ENCODE measurements at regions not wholly inside any gene's neighbourhood (a gene's known extent, or its start where the extent isn't known, plus 50 kb on each side); places are given as distances from the start of the nearest gene placed in this dataset.

DNA sequence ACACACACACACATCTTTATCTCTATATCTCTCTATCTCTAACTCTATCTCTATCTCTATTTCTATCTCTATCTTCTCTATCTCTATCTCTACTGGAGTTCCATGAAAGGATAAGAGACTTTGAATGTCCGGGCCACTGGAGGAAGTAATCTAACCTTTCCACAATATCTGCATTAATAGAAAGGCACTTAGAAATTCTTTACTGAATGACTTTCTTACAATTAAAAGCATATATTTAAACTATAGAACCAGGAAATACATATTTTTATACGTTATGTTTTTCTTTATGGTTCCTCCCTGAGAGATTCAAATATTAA lies 234.9 kb downstream of the TRIB2 start:
- no peak for DNase-seq
- Mint-ChIP-seq H3K36me3 (ENCODE audit: low read depth) (no peaks in the 10 kb centered on the region), H3K4me3 (no peak overlapping the region), H3K27me3 (peaks cover 42% of the 10 kb centered on the region), H3K9me3 (peaks cover 4% of the 10 kb centered on the region), H3K27ac (no peak overlapping the region), H3K4me1 (peaks cover 9% of the 10 kb centered on the region)
- ChIA-PET CTCF (no interaction called here), POLR2A (no interaction called here)

DNA sequence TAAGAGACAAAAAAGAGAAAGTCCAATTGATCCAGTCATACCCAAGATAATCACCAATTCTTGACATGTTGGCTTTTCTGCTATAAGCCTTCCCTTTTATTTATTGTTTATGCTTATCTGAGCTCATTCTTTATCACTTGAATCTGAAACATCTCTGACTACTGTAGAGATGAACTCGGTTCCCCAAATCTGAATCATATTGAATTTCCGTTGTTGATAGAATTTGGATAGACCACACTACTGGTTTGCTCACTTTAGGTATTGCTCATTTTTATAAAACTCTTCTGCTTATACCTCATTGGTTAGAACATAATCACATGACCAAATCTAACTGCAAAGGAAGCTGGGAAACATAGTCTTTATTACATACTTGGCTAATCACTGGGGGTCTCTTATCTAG lies 236.9 kb downstream of the TRIB2 start:
- Mint-ChIP-seq H3K9me3 (peaks cover 4% of the 10 kb centered on the region), H3K27me3 (peaks cover 46% of the 10 kb centered on the region), H3K4me1 (peaks cover 9% of the 10 kb centered on the region), H3K36me3 (ENCODE audit: low read depth) (no peaks in the 10 kb centered on the region), H3K27ac (no peak overlapping the region), H3K4me3 (no peak overlapping the region)
- ChIA-PET POLR2A (no interaction called here), CTCF (interaction anchor here (1.2 kb wide), 1 partner anchor 213 kb away, joined by 3 read pairs; no protein-coding TSS in a partner anchor)
- DNase-seq: no peak

DNA sequence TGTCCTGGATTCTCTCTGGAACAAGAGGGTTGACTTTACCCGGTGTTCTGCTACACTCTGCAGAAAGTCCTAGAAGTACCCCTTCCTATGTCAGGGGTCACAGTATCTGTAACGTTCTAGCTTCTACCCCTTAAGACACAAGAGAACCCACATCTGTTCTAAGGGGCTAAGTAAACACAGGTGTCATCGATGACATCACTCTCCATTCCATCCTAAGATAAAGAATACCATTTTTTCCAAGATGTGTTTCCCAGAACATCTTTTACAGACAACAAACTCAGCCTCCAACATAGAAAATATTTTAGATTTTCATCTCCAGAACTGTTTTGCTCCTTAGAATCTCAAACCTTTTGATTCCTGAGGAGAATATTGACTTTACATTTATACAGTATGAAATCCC lies 239.1 kb downstream of the TRIB2 start:
- peaks cover 6% of the 10 kb centered on the region for H3K9me3 Mint-ChIP-seq
- no peaks in the 10 kb centered on the region for H3K36me3 Mint-ChIP-seq (ENCODE audit: low read depth)
- H3K27me3 Mint-ChIP-seq: peaks cover 53% of the 10 kb centered on the region
- ChIA-PET CTCF (interaction anchor here (0.5 to 1.1 kb wide), 2 partner anchors 9 to 1209 kb away, joined by 3 read pairs; partner anchors contain the start of gene LPIN1), POLR2A (no interaction called here)
- H3K4me3 Mint-ChIP-seq: no peak overlapping the region
- no peak overlapping the region for H3K27ac Mint-ChIP-seq
- no peaks in the 10 kb centered on the region for H3K4me1 Mint-ChIP-seq
- no peak for DNase-seq

DNA sequence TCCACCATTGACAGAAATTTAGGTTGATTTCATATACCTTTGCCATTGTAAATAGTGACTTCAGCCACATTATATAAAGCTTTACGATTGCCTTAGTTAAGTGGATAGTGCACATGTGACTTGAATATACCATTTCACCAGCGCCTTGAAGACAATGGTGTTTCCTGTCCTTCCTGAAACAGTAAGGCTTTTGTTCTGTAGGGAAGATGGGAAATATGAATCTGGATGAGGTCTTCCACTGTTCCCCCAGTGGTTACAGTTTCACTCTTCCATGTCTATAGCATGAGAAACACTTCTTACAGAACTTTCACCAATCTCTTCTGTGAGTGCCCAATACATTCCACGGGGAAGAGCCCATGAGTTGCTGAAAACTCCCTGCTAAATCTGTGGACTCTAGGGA lies 240.5 kb downstream of the TRIB2 start:
- H3K4me3 Mint-ChIP-seq: no peak overlapping the region
- ChIA-PET POLR2A (no interaction called here), CTCF (no interaction called here)
- peaks cover 2% of the 10 kb centered on the region for H3K4me1 Mint-ChIP-seq
- H3K27me3 Mint-ChIP-seq: peaks cover 50% of the 10 kb centered on the region
- H3K27ac Mint-ChIP-seq: no peak overlapping the region
- no peaks in the 10 kb centered on the region for H3K36me3 Mint-ChIP-seq (ENCODE audit: low read depth)
- H3K9me3 Mint-ChIP-seq: peaks cover 7% of the 10 kb centered on the region
- no peak for DNase-seq

DNA sequence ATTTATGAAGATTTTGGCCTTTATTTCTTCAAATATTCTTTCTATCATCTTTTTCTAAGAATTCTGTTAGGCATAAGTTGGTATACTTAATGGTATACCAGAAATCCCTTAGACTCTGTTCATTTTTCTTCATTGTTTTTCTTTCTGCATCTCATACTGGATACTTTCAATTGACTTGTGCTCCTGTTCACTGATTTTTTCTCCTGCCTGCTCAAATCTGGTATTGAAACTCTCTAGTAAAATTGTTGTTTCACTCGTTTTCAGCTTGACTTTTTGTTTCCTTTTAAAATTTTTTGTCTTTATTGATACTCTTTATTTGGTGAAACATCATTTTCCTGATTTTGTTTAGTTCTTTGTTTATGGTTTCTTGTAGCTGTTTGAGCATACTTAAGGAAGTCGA lies 243.2 kb downstream of the TRIB2 start:
- CTCF ChIA-PET: no interaction called here
- no peak overlapping the region for H3K4me3 Mint-ChIP-seq
- no peak for DNase-seq
- H3K36me3 Mint-ChIP-seq (ENCODE audit: low read depth): peaks cover 6% of the 10 kb centered on the region
- H3K27ac Mint-ChIP-seq: no peak overlapping the region
- POLR2A ChIA-PET: no interaction called here
- H3K27me3 Mint-ChIP-seq: peaks cover 43% of the 10 kb centered on the region
- peaks cover 7% of the 10 kb centered on the region for H3K9me3 Mint-ChIP-seq
- peaks cover 20% of the 10 kb centered on the region for H3K4me1 Mint-ChIP-seq

DNA sequence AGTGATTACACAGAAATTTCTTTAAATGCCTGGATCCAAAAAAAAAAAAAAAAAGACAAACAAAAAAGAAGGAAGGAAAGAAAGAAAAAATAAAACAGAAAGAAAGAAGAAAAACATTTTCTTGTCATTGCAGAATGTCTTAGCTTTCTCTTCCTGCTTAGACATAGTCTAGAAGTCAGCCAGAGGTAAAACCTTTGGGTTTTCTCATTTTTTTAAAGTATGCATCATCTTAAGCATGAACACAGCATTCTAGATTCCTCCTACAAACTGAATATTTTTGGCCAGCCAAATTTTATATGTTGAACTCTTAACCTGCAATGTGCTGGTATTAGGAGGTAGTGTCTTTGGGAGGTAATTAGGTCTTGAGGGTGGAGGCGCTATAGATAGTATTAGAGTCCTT lies 243.9 kb downstream of the TRIB2 start:
- no peak overlapping the region for H3K4me3 Mint-ChIP-seq
- H3K9me3 Mint-ChIP-seq: peaks cover 7% of the 10 kb centered on the region
- peaks cover 26% of the 10 kb centered on the region for H3K4me1 Mint-ChIP-seq
- POLR2A ChIA-PET: no interaction called here
- CTCF ChIA-PET: no interaction called here
- H3K27ac Mint-ChIP-seq: no peak overlapping the region
- no peak for DNase-seq
- H3K27me3 Mint-ChIP-seq: peaks cover 43% of the 10 kb centered on the region
- peaks cover 6% of the 10 kb centered on the region for H3K36me3 Mint-ChIP-seq (ENCODE audit: low read depth)

DNA sequence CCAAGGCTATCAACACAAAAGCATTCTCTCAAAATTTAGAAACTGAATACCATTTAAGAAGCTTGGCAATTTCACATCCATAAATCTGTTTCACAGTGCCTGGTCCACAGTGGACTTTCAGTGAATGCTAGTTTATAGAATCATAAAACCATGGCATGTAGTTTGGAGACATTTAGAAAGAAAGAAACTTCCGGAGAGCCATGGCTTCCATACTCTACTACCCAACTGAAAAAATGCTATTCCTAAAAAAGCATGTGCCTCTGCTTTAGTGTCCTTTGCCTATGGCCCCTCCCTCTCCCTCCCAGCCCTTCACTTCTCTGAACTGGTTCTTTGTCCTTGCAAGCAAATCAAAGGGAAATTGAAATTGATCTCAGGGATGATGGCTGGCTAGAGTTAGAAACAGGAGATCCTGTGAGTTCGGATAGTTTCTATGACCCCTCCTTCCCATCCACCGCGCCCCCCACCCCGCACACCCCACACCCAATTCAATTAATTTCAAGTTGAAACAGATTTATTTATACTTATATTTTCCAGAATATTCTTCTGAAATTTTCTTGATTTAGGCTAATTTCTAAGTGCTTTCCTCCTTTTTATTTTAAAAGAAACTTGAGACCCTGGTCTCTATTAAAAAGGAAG lies 248.3 kb downstream of the TRIB2 start:
- peak overlapping the region; percentile 81 for H3K27ac Mint-ChIP-seq

DNA sequence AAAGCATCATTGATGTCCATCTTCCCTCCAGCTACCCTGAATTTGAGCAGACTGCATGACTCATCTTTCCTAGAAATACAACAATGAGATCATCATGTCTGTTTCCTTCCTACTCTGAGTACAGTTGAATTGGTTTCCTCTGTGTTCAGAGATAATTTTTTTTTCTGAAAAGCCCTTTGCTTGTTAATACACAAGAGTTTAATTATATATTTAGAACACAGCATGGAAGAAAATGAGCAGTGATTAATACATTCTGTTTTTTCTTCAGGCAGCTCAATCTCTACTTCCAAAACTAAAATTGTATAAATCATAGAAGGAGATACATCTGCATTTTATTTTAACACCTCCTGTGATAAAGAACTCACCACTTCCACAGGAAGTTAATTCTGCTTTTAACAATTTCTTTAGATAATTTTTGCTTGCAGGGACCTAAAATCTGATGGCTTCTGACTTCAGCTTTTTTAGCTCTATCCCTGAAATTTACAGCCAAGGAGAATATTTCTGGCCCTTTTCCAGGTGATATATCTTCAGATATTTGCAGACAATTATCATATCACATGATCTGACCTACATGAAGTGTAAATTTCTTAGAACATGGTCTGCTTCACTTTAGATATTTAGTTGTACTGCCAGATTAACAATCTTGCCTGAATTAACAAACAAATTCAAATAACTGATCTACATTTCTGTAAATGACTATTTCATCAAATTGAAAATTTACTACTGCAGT lies 249.0 kb downstream of the TRIB2 start:
- Mint-ChIP-seq H3K4me3 (peak overlapping the region; percentile 43), H3K4me1 (peaks cover 40% of the 10 kb centered on the region), H3K9me3 (peaks cover 9% of the 10 kb centered on the region), H3K27ac (peak overlapping the region; percentile 65), H3K36me3 (ENCODE audit: low read depth) (peaks cover 6% of the 10 kb centered on the region), H3K27me3 (peaks cover 29% of the 10 kb centered on the region)
- ChIA-PET POLR2A (no interaction called here), CTCF (no interaction called here)
- no peak for DNase-seq

More for the DNA sequence above, 248.3 kb downstream of the TRIB2 start:
- Mint-ChIP-seq H3K36me3 (ENCODE audit: low read depth) (peaks cover 6% of the 10 kb centered on the region), H3K9me3 (peaks cover 9% of the 10 kb centered on the region), H3K4me3 (no peak overlapping the region), H3K27me3 (peaks cover 32% of the 10 kb centered on the region), H3K4me1 (peaks cover 40% of the 10 kb centered on the region)
- CTCF ChIA-PET: interaction anchor here (0.7 to 0.9 kb wide), 2 partner anchors 9 to 12 kb away, joined by 3 read pairs; no protein-coding TSS in a partner anchor
- no peak for DNase-seq
- POLR2A ChIA-PET: no interaction called here

DNA sequence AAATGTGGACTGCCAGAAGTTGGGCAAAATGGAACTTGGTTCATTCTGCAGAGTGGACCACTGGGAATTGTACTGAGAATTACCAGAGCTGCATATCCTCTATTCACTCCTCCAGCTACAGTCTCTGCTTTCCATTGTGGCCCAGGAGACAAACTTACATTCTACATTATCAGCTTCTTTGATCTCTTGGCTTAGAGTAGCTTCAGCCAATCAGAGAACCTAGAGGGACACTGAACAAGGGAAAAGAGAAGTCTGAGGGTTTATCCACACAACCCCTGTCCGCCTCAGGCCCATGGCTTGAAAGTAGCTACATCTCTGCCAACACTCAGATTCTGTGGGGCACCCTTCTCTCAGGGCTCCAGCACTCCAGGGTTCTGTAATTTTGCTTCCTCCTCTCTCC lies 251.1 kb downstream of the TRIB2 start:
- peaks cover 22% of the 10 kb centered on the region for H3K27me3 Mint-ChIP-seq
- H3K4me1 Mint-ChIP-seq: peaks cover 33% of the 10 kb centered on the region
- H3K9me3 Mint-ChIP-seq: peaks cover 6% of the 10 kb centered on the region
- peaks cover 9% of the 10 kb centered on the region for H3K36me3 Mint-ChIP-seq (ENCODE audit: low read depth)
- DNase-seq: no peak
- H3K4me3 Mint-ChIP-seq: no peak overlapping the region
- POLR2A ChIA-PET: no interaction called here
- H3K27ac Mint-ChIP-seq: no peak overlapping the region
- CTCF ChIA-PET: interaction anchor here (1.3 to 1.4 kb wide), 2 partner anchors 37 to 250 kb away, joined by 3 to 4 read pairs; no protein-coding TSS in a partner anchor

DNA sequence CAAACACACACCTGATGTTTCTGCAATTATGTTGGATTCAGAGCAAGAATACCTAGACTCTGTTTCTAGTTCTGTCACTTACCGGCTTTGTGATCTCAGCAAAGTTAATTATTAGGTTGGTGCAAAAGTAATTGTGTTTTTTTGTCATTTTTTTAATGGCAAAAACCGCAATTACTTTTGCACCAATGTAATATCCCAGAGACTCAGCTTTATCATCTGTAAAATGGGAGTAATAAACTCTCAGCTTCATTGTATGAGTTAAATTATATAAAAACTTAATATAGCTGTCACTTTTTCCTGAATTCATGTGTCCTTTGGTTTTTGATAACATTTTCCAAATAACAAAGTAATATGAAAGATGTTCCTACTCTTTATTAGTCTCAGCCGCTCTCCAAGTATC lies 251.7 kb downstream of the TRIB2 start:
- Mint-ChIP-seq H3K9me3 (peaks cover 6% of the 10 kb centered on the region), H3K4me1 (peaks cover 28% of the 10 kb centered on the region), H3K36me3 (ENCODE audit: low read depth) (peaks cover 6% of the 10 kb centered on the region), H3K27me3 (peaks cover 17% of the 10 kb centered on the region), H3K4me3 (no peak overlapping the region), H3K27ac (no peak overlapping the region)
- ChIA-PET POLR2A (no interaction called here), CTCF (interaction anchor here (1.4 kb wide), 1 partner anchor 38 kb away, joined by 4 read pairs; no protein-coding TSS in a partner anchor)
- no peak for DNase-seq

DNA sequence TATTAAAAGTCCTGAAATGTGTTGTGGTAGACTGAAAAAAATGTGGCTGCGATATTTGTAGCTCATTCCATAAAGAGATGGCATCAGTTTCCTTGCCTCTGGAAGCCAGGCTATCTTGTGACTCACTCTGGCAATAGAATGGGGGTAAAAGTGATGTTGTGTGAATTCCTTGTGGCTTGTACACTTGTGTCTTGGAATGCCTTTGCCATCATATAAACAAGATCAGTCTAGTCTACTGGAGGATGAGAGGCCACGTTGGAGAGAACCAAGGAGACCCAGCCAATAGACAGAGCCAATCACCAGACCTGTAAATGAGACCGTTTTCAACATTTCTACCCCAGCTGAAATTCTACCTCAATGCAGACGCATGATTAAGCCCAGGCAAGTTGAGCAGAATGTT lies 254.1 kb downstream of the TRIB2 start:
- Mint-ChIP-seq H3K27ac (no peak overlapping the region), H3K4me3 (no peak overlapping the region), H3K27me3 (peaks cover 24% of the 10 kb centered on the region), H3K4me1 (peaks cover 12% of the 10 kb centered on the region), H3K9me3 (peaks cover 2% of the 10 kb centered on the region), H3K36me3 (ENCODE audit: low read depth) (peaks cover 4% of the 10 kb centered on the region)
- DNase-seq: no peak
- POLR2A ChIA-PET: no interaction called here
- CTCF ChIA-PET: no interaction called here

DNA sequence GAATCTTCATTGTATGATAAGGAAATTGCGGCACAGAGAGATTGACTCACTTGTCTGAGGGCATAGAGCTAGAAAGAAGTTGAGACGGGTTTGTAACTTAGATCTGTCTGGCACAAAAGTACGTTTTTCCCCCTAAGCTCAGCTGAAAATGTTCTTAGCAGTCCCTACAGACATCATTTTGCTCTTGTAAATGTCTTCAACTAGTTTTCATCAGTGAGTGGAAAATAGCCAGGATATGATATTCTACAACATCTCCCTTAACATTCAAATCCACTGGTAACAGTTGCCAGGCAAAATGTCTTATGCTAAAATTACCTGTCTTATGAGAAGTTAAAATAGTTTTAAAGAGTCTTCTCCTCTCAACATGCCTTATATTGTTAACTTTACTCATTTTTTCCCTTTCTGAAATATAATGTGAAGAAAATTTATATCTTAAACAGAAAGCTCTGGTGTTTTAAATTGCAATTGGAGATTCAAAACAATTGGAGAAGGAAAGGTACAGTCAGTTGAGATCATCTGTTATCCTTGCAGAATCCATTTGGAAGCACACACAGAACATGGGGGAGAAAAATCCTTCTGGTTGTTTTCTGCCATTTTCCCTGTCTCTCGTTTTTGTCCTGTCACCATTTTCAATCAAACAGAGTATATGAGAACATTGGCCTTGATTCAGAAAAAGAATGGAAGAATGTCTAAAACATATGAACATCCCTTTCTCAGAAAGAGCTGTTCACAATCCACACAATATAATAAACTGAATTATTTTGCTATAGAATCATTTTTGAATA lies 255.0 kb downstream of the TRIB2 start:
- no peak for DNase-seq
- Mint-ChIP-seq H3K27me3 (peaks cover 26% of the 10 kb centered on the region), H3K4me1 (peaks cover 4% of the 10 kb centered on the region), H3K9me3 (peaks cover 2% of the 10 kb centered on the region), H3K27ac (no peak overlapping the region), H3K36me3 (ENCODE audit: low read depth) (peaks cover 4% of the 10 kb centered on the region), H3K4me3 (no peak overlapping the region)
- CTCF ChIA-PET: no interaction called here
- POLR2A ChIA-PET: no interaction called here

DNA sequence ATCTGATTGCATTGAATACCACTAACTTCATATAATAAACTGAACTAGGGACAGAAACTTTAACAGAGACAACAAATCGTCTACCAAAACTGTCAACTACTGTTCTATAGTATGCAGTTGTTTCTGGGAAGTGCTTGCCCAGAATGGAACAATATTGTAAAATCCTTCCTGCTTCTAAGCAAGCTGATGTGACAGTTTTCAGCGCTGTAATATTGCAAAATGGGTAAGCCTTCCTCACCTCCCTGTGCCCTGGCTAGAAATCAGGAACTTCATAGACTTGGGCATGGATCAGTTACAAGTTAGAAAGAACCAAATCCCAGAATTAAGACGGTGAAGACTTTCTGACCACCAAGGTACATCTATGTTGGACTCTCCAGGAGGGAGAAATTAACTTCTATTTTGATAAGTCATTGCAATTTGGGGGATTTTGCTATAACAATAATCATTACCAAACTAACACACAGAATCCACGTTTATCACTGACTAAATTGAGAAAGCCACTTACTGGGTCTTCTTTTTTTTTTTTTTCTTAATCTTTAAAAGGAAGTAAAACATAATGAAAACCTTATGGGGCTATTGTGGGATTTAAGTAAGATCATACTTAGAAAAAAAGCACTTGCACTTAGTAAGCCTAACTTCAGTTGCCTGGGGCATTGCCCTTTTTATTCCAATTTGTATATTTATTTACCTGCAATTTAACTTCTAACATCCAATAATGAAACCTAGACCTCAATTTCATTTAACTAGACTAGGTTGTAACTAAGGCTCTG lies 261.5 kb downstream of the TRIB2 start:
- no peaks in the 10 kb centered on the region for H3K4me1 Mint-ChIP-seq
- no peak overlapping the region for H3K27ac Mint-ChIP-seq
- ChIA-PET POLR2A (no interaction called here), CTCF (interaction anchor here (1.2 kb wide), 1 partner anchor 45 kb away, joined by 3 read pairs; no protein-coding TSS in a partner anchor)
- H3K36me3 Mint-ChIP-seq (ENCODE audit: low read depth): no peaks in the 10 kb centered on the region
- no peak for DNase-seq
- no peak overlapping the region for H3K4me3 Mint-ChIP-seq
- no peaks in the 10 kb centered on the region for H3K9me3 Mint-ChIP-seq
- peaks cover 26% of the 10 kb centered on the region for H3K27me3 Mint-ChIP-seq

All from activated CD4-positive, alpha-beta T cell treated with anti-CD3 and anti-CD28 coated beads, Interleukin-2, amount 10 ng/mL, durations not matched to agents 7 days and 5 days (primary cell).